GM12891 (cell line): ENCODE measurements at regions not wholly inside any gene's neighbourhood (a gene's known extent, or its start where the extent isn't known, plus 50 kb on each side); places are given as distances from the start of the nearest gene placed in this dataset.

Source experiments
- POLR2A ChIP-seq: IDR thresholded peaks from 2 replicates; pipeline ENCODE4 v1.6.1; 2011; ENCODE audit warnings: low read depth, low read length, control low read depth
- TAF1 ChIP-seq: IDR thresholded peaks from 2 replicates; pipeline ENCODE4 v1.6.1; 2011; ENCODE audit warnings: low read depth, low read length, control low read depth

GRCh38 chr5:86885489-86886230, 267.9 kb downstream of the COX7C start:
- no peak for TF ChIP-seq TAF1
- TF ChIP-seq POLR2A: no peak
